ENCODE measurements at regions not wholly inside any gene's neighbourhood (a gene's known extent, or its start where the extent isn't known, plus 50 kb on each side); places are given as distances from the start of the nearest gene placed in this dataset.

GRCh38 chr12:75816897-75817296 is 214.7 kb downstream of the PHLDA1 start:
- Histone ChIP-seq H3F3A (ENCODE audit: insufficient read depth) (peaks cover 32% of the 10 kb centered on the region), H3K27me3 (replicated peaks; ENCODE audit: insufficient read depth) (no peaks in the 10 kb centered on the region), H3K4me2 (ENCODE audit: unreplicated experiment) (no peak overlapping the region), H3K9me3 (ENCODE audit: low read depth) (no peaks in the 10 kb centered on the region), H3K4me1 (ENCODE audit: insufficient read depth) (peaks cover 75% of the 10 kb centered on the region), H3K79me2 (ENCODE audit: insufficient read depth) (no peaks in the 10 kb centered on the region), H3K9me2 (ENCODE audit: insufficient read depth) (no peaks in the 10 kb centered on the region), H3K4me3 (no peak overlapping the region), H4K20me1 (ENCODE audit: insufficient read depth) (no peaks in the 10 kb centered on the region), H3K27ac (no peak overlapping the region; the same call in 1 of the 2 replicates), H3K36me3 (ENCODE audit: low read depth) (no peaks in the 10 kb centered on the region), H2AFZ (no peak overlapping the region), H3K9ac (no peak overlapping the region)
- peak; percentile 89 for DNase-seq
- TF ChIP-seq EZH2 (IDR thresholded peaks at IDR 0.05; ENCODE audit: insufficient read depth, poor library complexity, severe bottlenecking) = no peak
- TF ChIP-seq EZH2phosphoT487 (IDR thresholded peaks at IDR 0.05; ENCODE audit: insufficient read depth, low read depth) = no peak
- in situ Hi-C loops (cut with MboI) = loop anchor here (10.0 kb wide), 1 partner anchor 208 kb away; no protein-coding TSS in a partner anchor
- WGBS, 2 experiments (ENCODE audit: low coverage in 1 of 2, low lambda C conversion rate in 2 of 2, missing lambda C conversion rate in 2 of 2) = 0% methylated on average over 1 of the region's 1 CpG

- in situ Hi-C loops (cut with MboI) = loop anchor here (10.0 kb wide), 1 partner anchor 209 kb away; no protein-coding TSS in a partner anchor
- Histone ChIP-seq H3K4me2 (ENCODE audit: unreplicated experiment) (peak overlapping the region; percentile 40), H3K27me3 (replicated peaks; ENCODE audit: insufficient read depth) (no peaks in the 10 kb centered on the region)
These were observed 215.8 kb downstream of the PHLDA1 start for GRCh38 chr12:75815756-75816155.

GRCh38 chr12:75814851-75815754 is 216.5 kb downstream of the PHLDA1 start:
- Histone ChIP-seq H2AFZ (no peak overlapping the region), H3K27ac (peak overlapping the region; percentile 61), H4K20me1 (ENCODE audit: insufficient read depth) (no peaks in the 10 kb centered on the region), H3K27me3 (replicated peaks; ENCODE audit: insufficient read depth) (no peaks in the 10 kb centered on the region), H3K9me3 (ENCODE audit: low read depth) (no peaks in the 10 kb centered on the region), H3K79me2 (ENCODE audit: insufficient read depth) (no peaks in the 10 kb centered on the region), H3F3A (ENCODE audit: insufficient read depth) (peaks cover 34% of the 10 kb centered on the region), H3K9ac (peak overlapping the region; percentile 57), H3K4me2 (ENCODE audit: unreplicated experiment) (peak overlapping the region; percentile 53), H3K4me3 (0 out of 2 replicates have a peak overlapping the region, but pooled peaks have one; percentile 6), H3K36me3 (ENCODE audit: low read depth) (no peaks in the 10 kb centered on the region), H3K9me2 (ENCODE audit: insufficient read depth) (no peaks in the 10 kb centered on the region), H3K4me1 (ENCODE audit: insufficient read depth) (peaks cover 62% of the 10 kb centered on the region)
- TF ChIP-seq EZH2phosphoT487 (IDR thresholded peaks at IDR 0.05; ENCODE audit: insufficient read depth, low read depth) (no peak), EZH2 (IDR thresholded peaks at IDR 0.05; ENCODE audit: insufficient read depth, poor library complexity, severe bottlenecking) (no peak)
- DNase-seq = peak; percentile 96
- WGBS, 2 experiments (ENCODE audit: low coverage in 1 of 2, low lambda C conversion rate in 2 of 2, missing lambda C conversion rate in 2 of 2) = 18% methylated on average over 6 of the region's 6 CpGs
- in situ Hi-C loops (cut with MboI) = loop anchor here (10.0 kb wide), 1 partner anchor 210 kb away; no protein-coding TSS in a partner anchor

More at GRCh38 chr12:75815756-75816155, 215.8 kb downstream of the PHLDA1 start:
- H3K9ac ChIP-seq = peak overlapping the region; percentile 56
- H3K4me1 ChIP-seq (ENCODE audit: insufficient read depth) = peaks cover 68% of the 10 kb centered on the region
- H3K9me3 ChIP-seq (ENCODE audit: low read depth) = no peaks in the 10 kb centered on the region
- H3K79me2 ChIP-seq (ENCODE audit: insufficient read depth) = no peaks in the 10 kb centered on the region
- peaks cover 34% of the 10 kb centered on the region for H3F3A ChIP-seq (ENCODE audit: insufficient read depth)
- 85 to 94% methylated on average over 1 of the region's 1 CpG for WGBS, 2 experiments (ENCODE audit: low coverage in 1 of 2, low lambda C conversion rate in 2 of 2, missing lambda C conversion rate in 2 of 2)
- no peaks in the 10 kb centered on the region for H3K36me3 ChIP-seq (ENCODE audit: low read depth)
- H3K9me2 ChIP-seq (ENCODE audit: insufficient read depth) = no peaks in the 10 kb centered on the region
- TF ChIP-seq EZH2phosphoT487 (IDR thresholded peaks at IDR 0.05; ENCODE audit: insufficient read depth, low read depth) = no peak
- no peak for TF ChIP-seq EZH2 (IDR thresholded peaks at IDR 0.05; ENCODE audit: insufficient read depth, poor library complexity, severe bottlenecking)
- DNase-seq = peak; percentile 57
- H4K20me1 ChIP-seq (ENCODE audit: insufficient read depth) = no peaks in the 10 kb centered on the region
- H2AFZ ChIP-seq = no peak overlapping the region
- peak overlapping the region; percentile 61 for H3K27ac ChIP-seq
- 0 out of 2 replicates have a peak overlapping the region, but pooled peaks have one; percentile 6 for H3K4me3 ChIP-seq

GRCh38 chr12:75813072-75813471 is 218.5 kb downstream of the PHLDA1 start:
- H3K4me2 ChIP-seq (ENCODE audit: unreplicated experiment) = no peak overlapping the region

More at GRCh38 chr12:75813072-75813471, 218.5 kb downstream of the PHLDA1 start:
- Histone ChIP-seq H3K27ac (no peak overlapping the region), H3K4me3 (no peak overlapping the region), H3F3A (ENCODE audit: insufficient read depth) (peaks cover 25% of the 10 kb centered on the region), H4K20me1 (ENCODE audit: insufficient read depth) (no peaks in the 10 kb centered on the region), H3K4me1 (ENCODE audit: insufficient read depth) (peaks cover 43% of the 10 kb centered on the region; the same call in 1 of the 2 replicates), H3K9me2 (ENCODE audit: insufficient read depth) (no peaks in the 10 kb centered on the region), H3K27me3 (replicated peaks; ENCODE audit: insufficient read depth) (no peaks in the 10 kb centered on the region), H2AFZ (no peak overlapping the region), H3K9ac (no peak overlapping the region), H3K9me3 (ENCODE audit: low read depth) (no peaks in the 10 kb centered on the region), H3K79me2 (ENCODE audit: insufficient read depth) (no peaks in the 10 kb centered on the region), H3K36me3 (ENCODE audit: low read depth) (no peaks in the 10 kb centered on the region)
- no peak for DNase-seq
- no peak for TF ChIP-seq EZH2 (IDR thresholded peaks at IDR 0.05; ENCODE audit: insufficient read depth, poor library complexity, severe bottlenecking)
- TF ChIP-seq EZH2phosphoT487 (IDR thresholded peaks at IDR 0.05; ENCODE audit: insufficient read depth, low read depth) = no peak
- 41 to 71% methylated on average over 1 of the region's 1 CpG for WGBS, 2 experiments (ENCODE audit: low coverage in 1 of 2, low lambda C conversion rate in 2 of 2, missing lambda C conversion rate in 2 of 2)
- in situ Hi-C loops (cut with MboI) = loop anchor here (10.0 kb wide), 1 partner anchor 212 kb away; no protein-coding TSS in a partner anchor
